ENCODE measurements at regions not wholly inside any gene's neighbourhood (a gene's known extent, or its start where the extent isn't known, plus 50 kb on each side); places are given as distances from the start of the nearest gene placed in this dataset.

GRCh38 chr14:95446470-95446869 is 70.0 kb downstream of the SYNE3 start:
- Histone ChIP-seq H3K9ac (ENCODE audit: low read length in 3 of 3) (no peak overlapping the region), H3K36me3 (ENCODE audit: control insufficient read depth in 2 of 3, insufficient read depth in 3 of 3, low read length in 3 of 3) (no peaks in the 10 kb centered on the region), H3K27me3 (ENCODE audit: control insufficient read depth, insufficient read depth, low read length) (no peaks in the 10 kb centered on the region), H3K9me3 (ENCODE audit: control insufficient read depth in 2 of 3, insufficient read depth in 1 of 3, low read length in 3 of 3) (no peaks in the 10 kb centered on the region), H3K27ac (ENCODE audit: low read depth in 2 of 2, low read length in 2 of 2) (peak overlapping the region in 1 of 2 donors; percentile 19), H3K4me1 (ENCODE audit: control insufficient read depth in 2 of 3, insufficient read depth in 2 of 3, low read depth in 1 of 3, low read length in 3 of 3) (peaks cover 0 to 13% (median 6%) of the 10 kb centered on the region in 3 donors), H3K4me3 (ENCODE audit: low read length in 3 of 3) (no peak overlapping the region)
- DNase-seq, result peak in 1 of 5 donors; percentile 12
- no peak for TF ChIP-seq CTCF (IDR thresholded peaks at IDR 0.05; ENCODE audit: borderline replicate concordance, extremely low read depth, insufficient read depth)
- intact Hi-C loops (cut with DNase I), result loop anchor here (5.0 kb wide), 2 partner anchors 86 to 541 kb away; no protein-coding TSS in a partner anchor
- no peak for FAIRE-seq

- TF ChIP-seq CTCF (IDR thresholded peaks at IDR 0.05; ENCODE audit: borderline replicate concordance, extremely low read depth, insufficient read depth), result no peak
- DNase-seq (no peak), FAIRE-seq (no peak)
- Histone ChIP-seq H3K27ac (ENCODE audit: low read depth in 2 of 2, low read length in 2 of 2) (no peak overlapping the region), H3K27me3 (ENCODE audit: control insufficient read depth, insufficient read depth, low read length) (no peaks in the 10 kb centered on the region), H3K36me3 (ENCODE audit: control insufficient read depth in 2 of 3, insufficient read depth in 3 of 3, low read length in 3 of 3) (no peaks in the 10 kb centered on the region), H3K9ac (ENCODE audit: low read length in 3 of 3) (no peak overlapping the region), H3K4me1 (ENCODE audit: control insufficient read depth in 2 of 3, insufficient read depth in 2 of 3, low read depth in 1 of 3, low read length in 3 of 3) (peaks cover 0 to 13% (median 6%) of the 10 kb centered on the region in 3 donors), H3K9me3 (ENCODE audit: control insufficient read depth in 2 of 3, insufficient read depth in 1 of 3, low read length in 3 of 3) (no peaks in the 10 kb centered on the region), H3K4me3 (ENCODE audit: low read length in 3 of 3) (no peak overlapping the region)
- intact Hi-C loops (cut with DNase I), result loop anchor here (5.0 kb wide), 2 partner anchors 87 to 542 kb away; no protein-coding TSS in a partner anchor
Observed at GRCh38 chr14:95445676-95446075, 70.8 kb downstream of the SYNE3 start.

DNA sequence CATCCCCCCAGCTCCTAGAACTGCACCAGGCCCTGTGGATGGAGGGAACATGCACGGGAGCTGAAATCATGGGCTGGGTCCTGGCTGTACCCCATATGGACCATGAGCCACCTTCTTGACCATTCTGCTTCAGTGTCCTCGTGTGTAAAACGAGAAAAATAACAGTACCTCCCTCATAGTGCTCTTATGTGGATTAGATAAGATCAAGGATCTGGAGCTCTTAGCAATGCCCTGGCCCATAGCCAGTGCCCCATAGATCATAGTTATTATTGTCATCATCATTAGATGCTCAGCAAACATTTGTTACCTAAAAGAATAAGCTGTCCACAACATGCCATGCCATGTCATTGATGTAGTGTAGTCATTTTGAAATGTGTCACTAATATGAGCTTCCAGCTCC is 71.3 kb downstream of the SYNE3 start:
- Histone ChIP-seq H3K36me3 (ENCODE audit: control insufficient read depth in 2 of 3, insufficient read depth in 3 of 3, low read length in 3 of 3) (no peaks in the 10 kb centered on the region), H3K27ac (ENCODE audit: low read depth in 2 of 2, low read length in 2 of 2) (peak overlapping the region in 1 of 2 donors; percentile 72), H3K27me3 (ENCODE audit: control insufficient read depth, insufficient read depth, low read length) (no peaks in the 10 kb centered on the region), H3K4me1 (ENCODE audit: control insufficient read depth in 2 of 3, insufficient read depth in 2 of 3, low read depth in 1 of 3, low read length in 3 of 3) (peaks cover 0 to 13% (median 6%) of the 10 kb centered on the region in 3 donors), H3K4me3 (ENCODE audit: low read length in 3 of 3) (no peak overlapping the region), H3K9ac (ENCODE audit: low read length in 3 of 3) (no peak overlapping the region), H3K9me3 (ENCODE audit: control insufficient read depth in 2 of 3, insufficient read depth in 1 of 3, low read length in 3 of 3) (no peaks in the 10 kb centered on the region)
- intact Hi-C loops (cut with DNase I), result loop anchor here (5.0 kb wide), 2 partner anchors 87 to 542 kb away; no protein-coding TSS in a partner anchor
- no peak for FAIRE-seq
- no peak for TF ChIP-seq CTCF (IDR thresholded peaks at IDR 0.05; ENCODE audit: borderline replicate concordance, extremely low read depth, insufficient read depth)
- no peak for DNase-seq

Measured in kidney (tissue), 13 donors.